CD4-positive, alpha-beta T cell treated with Interleukin-2 at 100 ng/mL for 4 hours (primary cell): ENCODE measurements at regions not wholly inside any gene's neighbourhood (a gene's known extent, or its start where the extent isn't known, plus 50 kb on each side); places are given as distances from the start of the nearest gene placed in this dataset.
"Not testable (repeated sequence)": the region's sequence is repeated elsewhere in the genome, so short reads cannot be mapped to it uniquely, and the experiment has no call there.

ENCODE experiments used
- DNase-seq: peaks from one replicate; pipeline ENCODE4 v3.0.0-alpha.2; 2020; ENCODE audit warnings: low spot score

GRCh38 chr5:97488126-97488668 lies 305.1 kb upstream of the RIOK2 start:
- no peak for DNase-seq

GRCh38 chr5:97489010-97489840 lies 306.2 kb upstream of the RIOK2 start:
- DNase-seq, result no peak

DNA sequence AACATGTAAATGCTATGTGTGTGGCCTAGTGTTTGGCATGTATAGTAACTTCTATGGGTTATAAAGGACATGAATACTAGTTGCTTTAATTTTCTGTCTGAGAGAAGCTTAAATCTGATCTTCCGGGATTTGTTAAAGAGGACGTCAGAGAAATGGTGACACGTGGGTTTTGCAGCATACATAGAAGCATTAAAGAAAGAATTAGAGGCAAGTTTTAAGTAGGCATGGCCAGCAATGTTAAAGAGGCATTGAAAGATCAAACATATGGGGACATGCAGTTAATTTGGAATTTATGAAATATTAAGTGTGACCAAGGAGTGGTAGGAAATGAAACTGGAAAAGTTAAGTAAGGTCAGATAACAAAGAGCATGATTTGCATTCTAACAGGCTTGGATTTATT lies 311.4 kb upstream of the RIOK2 start:
- DNase-seq, result no peak

GRCh38 chr5:97495301-97495700 lies 312.3 kb upstream of the RIOK2 start:
- no peak for DNase-seq

DNA sequence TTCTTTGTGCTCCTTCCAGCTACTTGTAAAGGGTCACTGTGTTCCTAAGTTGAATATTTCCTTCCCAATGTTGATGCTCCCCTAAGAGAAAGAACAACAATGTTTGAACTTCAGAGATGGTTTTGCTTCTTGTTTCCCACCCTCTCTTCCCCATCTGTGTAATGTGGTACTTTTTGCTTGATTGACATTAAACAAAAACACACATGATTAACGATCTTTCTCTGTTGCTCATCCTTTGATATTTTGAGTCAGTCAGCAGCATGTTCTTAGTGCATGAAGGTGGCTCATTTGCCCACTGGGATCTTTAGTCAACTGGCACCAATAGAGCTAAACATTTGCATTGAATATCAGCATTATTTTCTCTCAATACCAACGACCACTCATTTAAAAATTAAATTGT lies 313.0 kb upstream of the RIOK2 start:
- no peak for DNase-seq

GRCh38 chr5:97498657-97499056 lies 315.6 kb upstream of the RIOK2 start:
- no peak for DNase-seq

- DNase-seq, result no peak
Measured at GRCh38 chr5:97499605-97500004, 316.6 kb upstream of the RIOK2 start.

GRCh38 chr5:97501286-97501964 lies 318.4 kb upstream of the RIOK2 start:
- DNase-seq, result no peak

GRCh38 chr5:97501965-97502305 lies 318.9 kb upstream of the RIOK2 start:
- DNase-seq, result no peak

- DNase-seq, result no peak
Measured at GRCh38 chr5:97508864-97509263, 325.8 kb upstream of the RIOK2 start.

- DNase-seq, result not testable (repeated sequence)
Measured at GRCh38 chr5:97519565-97519964, 336.5 kb upstream of the RIOK2 start.

GRCh38 chr5:97523336-97523735 lies 340.3 kb upstream of the RIOK2 start:
- not testable (repeated sequence) for DNase-seq

DNA sequence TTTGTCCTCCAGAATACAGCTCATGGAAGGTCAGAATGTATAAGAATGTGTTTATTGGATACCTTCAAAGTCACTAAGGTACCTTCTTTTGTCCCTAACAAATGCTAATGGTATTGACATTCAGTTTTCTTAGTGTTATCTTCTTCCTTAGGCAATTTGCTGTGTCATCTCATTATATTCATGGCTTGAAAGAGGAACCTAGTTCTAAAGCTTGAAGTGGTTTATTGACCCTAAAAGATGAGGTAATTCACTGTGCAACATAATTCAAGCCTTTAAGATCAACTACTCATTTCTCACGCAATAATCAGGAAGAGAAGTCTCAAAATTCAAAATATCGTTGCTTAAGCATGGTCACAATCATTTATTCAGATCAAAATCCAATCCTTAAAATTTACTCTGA lies 342.7 kb upstream of the RIOK2 start:
- no peak for DNase-seq

DNA sequence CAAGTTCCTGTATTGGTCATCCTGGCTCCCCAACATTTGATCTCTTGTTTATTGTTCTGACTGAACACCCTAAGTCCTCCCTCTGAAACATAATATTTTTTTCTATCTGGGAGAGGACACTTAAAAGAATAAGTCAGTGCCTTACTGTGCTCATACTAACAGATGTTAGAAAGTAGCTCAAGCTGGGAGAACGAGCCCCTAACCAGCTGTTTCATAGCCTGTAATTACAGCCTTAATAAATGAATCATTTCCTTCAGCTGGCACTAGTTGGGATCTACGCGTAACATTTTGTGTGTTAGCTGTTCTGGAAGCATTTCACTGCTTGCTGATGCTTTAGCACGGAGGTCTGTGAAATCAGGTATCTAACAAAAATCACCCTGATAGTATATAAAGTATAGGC lies 345.9 kb upstream of the RIOK2 start:
- DNase-seq, result no peak

- DNase-seq, result no peak
Measured at GRCh38 chr5:97529354-97529985, 346.4 kb upstream of the RIOK2 start.

- no peak for DNase-seq
Measured at GRCh38 chr5:97531549-97531948, 348.5 kb upstream of the RIOK2 start.

GRCh38 chr5:97534166-97534565 lies 351.1 kb upstream of the RIOK2 start:
- DNase-seq, result no peak

DNA sequence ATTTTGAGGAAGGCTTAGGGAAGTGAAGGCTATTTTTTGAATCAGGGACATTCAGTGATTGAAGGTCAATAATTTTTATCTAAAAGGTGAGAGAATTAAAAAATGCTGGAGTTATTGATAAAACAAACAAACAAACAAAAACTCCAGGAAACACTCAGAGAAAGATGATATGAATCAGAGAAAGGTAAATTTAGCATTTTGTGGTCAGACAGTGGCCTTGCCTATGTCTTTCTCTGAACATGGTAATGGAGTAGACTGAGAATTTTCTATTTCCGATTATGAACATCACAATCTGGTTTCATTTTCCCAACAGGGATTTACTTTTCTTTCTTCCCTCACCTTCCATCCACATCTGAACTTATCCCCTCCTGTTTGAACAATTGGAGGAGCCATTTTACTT lies 353.6 kb upstream of the RIOK2 start:
- DNase-seq, result no peak

DNA sequence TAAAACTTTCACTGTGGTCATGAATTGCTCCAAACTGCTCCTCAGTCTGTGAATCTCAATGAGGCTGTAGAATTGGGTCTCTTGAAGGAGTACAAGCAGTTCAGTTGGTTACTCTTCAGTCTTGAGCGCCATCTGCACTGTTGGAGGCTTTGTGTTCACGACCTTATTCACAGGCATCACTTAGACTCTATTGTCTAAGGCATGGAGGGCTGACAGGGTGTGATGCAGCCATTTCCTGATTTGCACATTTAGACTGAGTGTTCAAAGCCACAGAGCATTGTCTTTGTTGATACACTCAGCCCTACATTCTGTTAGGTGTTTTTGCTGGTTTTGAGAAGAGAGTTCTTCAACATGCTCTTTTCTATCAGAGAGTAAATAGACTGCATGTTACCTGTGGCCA lies 355.9 kb upstream of the RIOK2 start:
- no peak for DNase-seq

DNA sequence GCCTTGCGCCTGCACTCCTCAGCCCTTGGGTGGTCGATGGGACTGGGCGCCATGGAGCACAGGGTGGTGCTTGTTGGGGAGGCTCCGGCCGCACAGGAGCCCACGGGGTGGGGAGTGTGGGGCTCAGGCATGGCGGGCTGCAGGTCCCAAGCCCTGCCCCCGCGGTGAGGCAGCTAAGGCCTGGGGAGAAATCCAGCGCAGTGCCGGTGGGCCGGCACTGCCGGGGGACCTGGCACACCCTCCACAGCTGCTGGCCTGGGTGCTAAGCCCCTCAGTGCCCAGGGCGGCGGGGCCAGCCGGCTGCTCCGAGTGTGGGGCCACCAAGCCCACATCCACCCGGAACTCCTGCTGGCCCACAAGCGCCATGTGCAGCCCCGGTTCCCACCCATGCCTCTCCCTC lies 358.8 kb upstream of the RIOK2 start:
- DNase-seq, result no peak

GRCh38 chr5:97542469-97542868 lies 359.4 kb upstream of the RIOK2 start:
- DNase-seq, result no peak

- DNase-seq, result no peak
Measured at GRCh38 chr5:97543166-97543565, 360.1 kb upstream of the RIOK2 start.

DNA sequence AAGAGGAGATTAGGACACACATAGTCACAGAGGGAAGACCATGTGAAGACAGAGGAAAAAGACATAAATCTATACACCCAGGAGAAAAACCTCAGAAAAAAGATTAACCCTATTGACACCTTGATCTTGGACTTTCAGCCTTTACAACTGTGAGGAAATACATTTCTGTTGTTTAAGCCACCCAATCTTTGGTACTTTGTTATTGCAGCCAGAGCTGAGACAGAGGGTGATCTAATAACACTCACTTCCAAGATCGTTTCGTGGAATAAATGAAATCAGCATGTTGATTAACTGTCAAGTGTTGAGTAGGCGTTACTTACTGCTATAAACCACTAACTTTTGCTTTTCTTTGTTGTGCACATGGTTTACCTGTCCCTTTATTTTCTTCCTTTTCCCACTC lies 361.2 kb upstream of the RIOK2 start:
- DNase-seq, result no peak
